Esophagus muscularis mucosa (tissue), 3 donors: ENCODE measurements at regions not wholly inside any gene's neighbourhood (a gene's known extent, or its start where the extent isn't known, plus 50 kb on each side); places are given as distances from the start of the nearest gene placed in this dataset.

ENCODE experiments used
- CTCF ChIP-seq, 3 experiments: fragments of 200-600 bp in 2 of 3; fragments of 450-650 bp in 1 of 3; sonication (generic) in 2 of 3; IDR thresholded peaks; one replicate each; pipeline ENCODE4 v1.5.1; 2017 to 2019; ENCODE audit warnings: antibody characterized with exemption in 3 of 3, mild to moderate bottlenecking in 2 of 3, moderate library complexity in 1 of 3
- EP300 ChIP-seq: sonication (generic); formaldehyde crosslinking; IDR thresholded peaks from one replicate; pipeline ENCODE4 v1.6.1; 2017; ENCODE audit warnings: antibody characterized with exemption

- TF ChIP-seq CTCF (IDR thresholded peaks at IDR 0.05), result no peak
- no peak for TF ChIP-seq EP300
Observed at GRCh38 chr11:87851827-87852226, 323.4 kb downstream of the RAB38 start.
